ENCODE measurements at regions not wholly inside any gene's neighbourhood (a gene's known extent, or its start where the extent isn't known, plus 50 kb on each side); places are given as distances from the start of the nearest gene placed in this dataset.

DNA sequence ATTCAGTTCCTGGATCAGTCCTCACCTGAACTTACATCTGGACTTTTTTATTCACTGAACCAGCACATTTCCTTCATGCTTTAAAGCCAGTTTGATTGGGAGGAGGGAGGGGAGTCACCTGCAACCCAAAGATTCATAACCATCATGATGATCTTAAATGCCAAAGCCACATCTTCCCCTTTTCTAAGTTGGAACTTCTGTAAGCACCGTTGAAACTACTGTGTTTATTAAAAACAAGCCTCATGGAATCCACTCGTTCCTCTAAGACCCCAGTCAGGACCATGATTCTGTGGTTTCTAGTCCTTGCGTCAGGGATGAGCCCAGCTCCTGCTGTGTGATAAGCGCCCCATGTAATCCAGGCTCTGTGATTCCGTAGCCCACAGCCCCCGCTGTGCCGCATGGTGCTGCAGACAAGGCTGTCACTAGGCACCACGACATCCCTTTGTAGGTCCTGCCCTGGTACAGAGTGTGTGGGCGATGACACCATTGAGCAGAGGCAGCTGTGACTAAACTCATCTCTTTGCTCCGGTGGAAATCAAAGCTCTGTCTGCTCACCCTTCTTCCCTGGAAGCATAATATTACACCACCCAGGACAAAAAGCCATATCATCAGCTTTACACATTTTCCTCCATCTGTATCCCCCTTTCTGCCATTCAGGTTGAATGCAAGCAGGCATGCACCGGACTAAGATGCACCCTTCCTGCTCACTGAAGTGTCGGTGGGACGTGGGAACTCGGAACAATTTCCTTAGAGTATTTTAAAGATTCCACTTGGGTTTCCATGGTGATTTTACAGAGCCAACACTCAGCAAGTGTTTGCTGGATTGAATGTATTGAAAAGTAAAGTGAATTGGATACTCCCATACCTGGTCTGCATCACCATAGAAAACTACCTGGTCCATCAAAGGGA is 132.0 kb upstream of the FSTL4 start:
- TF ChIP-seq, protein P1, sequence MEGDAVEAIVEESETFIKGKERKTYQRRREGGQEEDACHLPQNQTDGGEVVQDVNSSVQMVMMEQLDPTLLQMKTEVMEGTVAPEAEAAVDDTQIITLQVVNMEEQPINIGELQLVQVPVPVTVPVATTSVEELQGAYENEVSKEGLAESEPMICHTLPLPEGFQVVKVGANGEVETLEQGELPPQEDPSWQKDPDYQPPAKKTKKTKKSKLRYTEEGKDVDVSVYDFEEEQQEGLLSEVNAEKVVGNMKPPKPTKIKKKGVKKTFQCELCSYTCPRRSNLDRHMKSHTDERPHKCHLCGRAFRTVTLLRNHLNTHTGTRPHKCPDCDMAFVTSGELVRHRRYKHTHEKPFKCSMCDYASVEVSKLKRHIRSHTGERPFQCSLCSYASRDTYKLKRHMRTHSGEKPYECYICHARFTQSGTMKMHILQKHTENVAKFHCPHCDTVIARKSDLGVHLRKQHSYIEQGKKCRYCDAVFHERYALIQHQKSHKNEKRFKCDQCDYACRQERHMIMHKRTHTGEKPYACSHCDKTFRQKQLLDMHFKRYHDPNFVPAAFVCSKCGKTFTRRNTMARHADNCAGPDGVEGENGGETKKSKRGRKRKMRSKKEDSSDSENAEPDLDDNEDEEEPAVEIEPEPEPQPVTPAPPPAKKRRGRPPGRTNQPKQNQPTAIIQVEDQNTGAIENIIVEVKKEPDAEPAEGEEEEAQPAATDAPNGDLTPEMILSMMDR (IDR thresholded peaks at IDR 0.05; ENCODE audit: borderline replicate concordance, control extremely low read depth, extremely low read depth, insufficient read depth, missing control alignments): no peak
- no peak for DNase-seq (ENCODE audit: low spot score)

DNA sequence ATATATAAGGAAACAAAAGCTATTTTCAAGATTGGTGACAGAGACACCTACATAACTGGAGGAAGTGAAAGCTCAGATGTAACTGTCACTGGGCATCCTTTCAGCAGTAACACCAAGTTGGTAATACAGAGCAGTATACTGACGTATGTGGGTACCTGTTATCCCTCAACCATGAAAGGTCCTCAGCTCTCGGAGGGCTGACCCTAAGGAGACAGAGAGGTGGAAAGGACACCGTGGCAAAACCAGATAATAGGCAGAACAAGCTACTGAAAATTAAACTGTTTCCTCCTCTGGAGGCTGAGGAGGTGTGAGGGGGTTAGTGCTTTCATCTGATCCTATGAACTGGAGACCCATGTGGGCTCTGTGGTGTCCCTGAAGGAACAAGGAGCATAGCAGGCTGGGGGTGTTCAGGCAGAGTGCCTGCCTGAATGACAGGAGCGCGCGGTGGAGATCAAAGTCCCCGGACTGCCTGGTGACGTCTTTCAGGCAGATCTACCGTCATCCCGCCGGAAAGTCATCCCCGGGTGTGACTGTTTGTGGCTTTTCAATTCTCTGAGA is 130.2 kb upstream of the FSTL4 start:
- DNase-seq (ENCODE audit: low spot score): no peak
- in situ Hi-C loops (cut with MboI; ENCODE audit: low sequenced_read_pairs, unreplicated experiment): no loop called here
- TF ChIP-seq, protein P1 (IDR thresholded peaks at IDR 0.05; ENCODE audit: borderline replicate concordance, control extremely low read depth, extremely low read depth, insufficient read depth, missing control alignments): no peak

More for the DNA sequence above, 132.0 kb upstream of the FSTL4 start:
- in situ Hi-C loops (cut with MboI; ENCODE audit: low sequenced_read_pairs, unreplicated experiment): no loop called here

DNA sequence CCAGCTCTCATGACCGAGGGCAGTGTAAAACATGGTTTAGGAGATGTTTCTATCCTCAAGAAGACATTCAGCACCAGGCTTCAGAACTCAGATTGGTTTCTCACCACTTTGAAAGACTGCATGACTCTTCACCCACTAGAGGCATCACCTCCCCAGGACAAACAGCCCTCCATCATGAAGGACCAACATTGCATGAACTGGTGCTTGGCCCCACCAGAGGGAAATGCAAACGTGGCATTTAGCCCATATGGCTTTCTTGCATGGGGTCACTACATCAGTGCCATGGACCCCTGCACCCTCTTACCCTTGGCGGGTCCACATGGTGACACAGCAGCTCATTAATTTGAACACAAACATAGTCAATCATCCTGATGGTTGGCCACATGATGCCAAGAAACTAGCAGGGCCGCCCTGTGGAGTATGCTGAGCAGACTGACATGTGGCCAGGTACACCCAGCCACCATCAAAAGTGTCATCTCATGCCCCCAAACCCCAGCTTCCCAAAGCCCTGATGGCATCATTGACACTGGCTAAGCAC is 129.5 kb upstream of the FSTL4 start:
- no peak for DNase-seq (ENCODE audit: low spot score)
- TF ChIP-seq, protein P1 (IDR thresholded peaks at IDR 0.05; ENCODE audit: borderline replicate concordance, control extremely low read depth, extremely low read depth, insufficient read depth, missing control alignments): no peak
- in situ Hi-C loops (cut with MboI; ENCODE audit: low sequenced_read_pairs, unreplicated experiment): no loop called here

DNA sequence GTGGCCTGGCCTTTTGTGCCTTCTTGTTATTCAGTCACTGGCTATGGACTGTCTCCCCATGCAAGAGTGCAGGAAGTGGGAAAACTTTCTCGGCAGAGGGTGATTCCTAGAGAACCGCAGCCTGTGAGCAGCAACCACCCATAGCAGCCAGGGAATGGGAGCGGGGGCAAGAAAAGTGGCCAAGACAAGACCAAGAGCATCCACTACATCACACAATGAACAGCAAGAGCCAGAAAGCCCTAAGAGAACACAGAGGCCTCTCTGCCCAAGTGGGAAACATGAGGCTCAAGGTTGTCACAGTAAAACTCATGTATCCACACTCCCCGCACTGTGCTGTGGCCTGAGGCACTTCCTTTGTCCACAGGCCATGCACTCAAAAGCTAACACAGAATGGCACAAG is 129.1 kb upstream of the FSTL4 start:
- no peak for DNase-seq (ENCODE audit: low spot score)
- in situ Hi-C loops (cut with MboI; ENCODE audit: low sequenced_read_pairs, unreplicated experiment): no loop called here
- TF ChIP-seq, protein P1 (IDR thresholded peaks at IDR 0.05; ENCODE audit: borderline replicate concordance, control extremely low read depth, extremely low read depth, insufficient read depth, missing control alignments): no peak

DNA sequence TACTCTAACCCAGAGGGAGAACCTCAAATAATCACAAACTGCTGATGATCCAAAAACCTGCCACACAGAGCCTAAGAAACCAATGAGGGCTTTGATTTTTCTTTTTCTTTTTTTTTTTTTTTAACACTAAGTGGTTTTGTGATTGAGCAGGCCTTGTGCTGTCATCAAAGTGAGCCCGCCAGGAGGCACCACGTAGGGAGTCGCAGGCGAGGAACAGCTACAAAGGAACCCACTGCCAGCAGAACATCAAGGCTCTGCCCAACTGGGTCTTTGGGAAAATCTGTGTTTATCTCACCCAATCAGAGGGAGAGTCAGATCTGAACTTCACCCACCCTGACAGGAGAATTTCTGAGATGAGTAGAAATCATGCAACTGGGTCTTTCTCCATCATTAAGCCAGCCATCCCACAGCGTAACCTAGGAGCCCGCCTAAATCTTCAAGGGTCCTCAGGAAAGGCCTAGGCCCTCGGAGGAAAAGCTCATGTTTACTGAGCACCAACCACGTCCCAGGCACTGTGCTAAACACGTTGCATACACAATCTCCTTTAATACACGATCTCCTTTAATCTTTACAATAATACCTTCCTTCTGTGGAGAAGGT is 126.9 kb upstream of the FSTL4 start:
- no peak for DNase-seq (ENCODE audit: low spot score)
- in situ Hi-C loops (cut with MboI; ENCODE audit: low sequenced_read_pairs, unreplicated experiment): no loop called here
- TF ChIP-seq, protein P1 (IDR thresholded peaks at IDR 0.05; ENCODE audit: borderline replicate concordance, control extremely low read depth, extremely low read depth, insufficient read depth, missing control alignments): no peak

DNA sequence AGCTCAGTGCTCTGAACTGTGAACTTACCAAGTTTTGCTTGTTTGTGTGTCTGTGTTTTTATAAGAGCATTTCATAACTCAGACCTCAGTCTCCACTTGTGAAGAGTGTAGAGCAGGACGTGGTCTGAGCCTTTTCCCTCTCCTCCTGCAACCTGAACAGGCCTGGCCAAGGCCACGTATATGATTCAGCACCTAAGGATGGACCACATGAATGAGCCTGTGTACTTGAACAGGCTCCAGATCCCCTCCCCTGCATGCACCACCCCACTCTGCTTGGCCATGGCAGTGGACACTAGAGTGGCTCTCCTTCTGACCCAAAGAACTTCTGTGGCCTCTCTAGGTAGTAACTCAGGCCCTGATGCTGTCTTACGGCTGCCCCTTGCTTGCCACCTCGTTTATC is 125.9 kb upstream of the FSTL4 start:
- in situ Hi-C loops (cut with MboI; ENCODE audit: low sequenced_read_pairs, unreplicated experiment): no loop called here
- DNase-seq (ENCODE audit: low spot score): no peak
- TF ChIP-seq, protein P1 (IDR thresholded peaks at IDR 0.05; ENCODE audit: borderline replicate concordance, control extremely low read depth, extremely low read depth, insufficient read depth, missing control alignments): no peak

All from GM13976 (cell line).